Mucosa of rectum (tissue), 2 donors: ENCODE measurements at regions not wholly inside any gene's neighbourhood (a gene's known extent, or its start where the extent isn't known, plus 50 kb on each side); places are given as distances from the start of the nearest gene placed in this dataset.
"Not testable (repeated sequence)": the region's sequence is repeated elsewhere in the genome, so short reads cannot be mapped to it uniquely, and the experiment has no call there.

ENCODE experiments used
- H3K27ac ChIP-seq, 2 donors: one replicate each; pipeline ENCODE4 v1.7.0; 2013; ENCODE audit warnings: inconsistent platforms in 2 of 2, low read depth in 2 of 2, low read length in 2 of 2
- H3K27me3 ChIP-seq, 2 donors: one replicate each; pipeline ENCODE4 v1.7.0; 2013; ENCODE audit warnings: low read length in 2 of 2; ENCODE audit not compliant: control insufficient read depth in 2 of 2, insufficient read depth in 2 of 2
- H3K36me3 ChIP-seq, 2 donors: one replicate each; pipeline ENCODE4 v1.7.0; 2013; ENCODE audit warnings: low read length in 2 of 2; ENCODE audit not compliant: control insufficient read depth in 2 of 2, insufficient read depth in 2 of 2
- H3K4me1 ChIP-seq, 2 donors: one replicate each; pipeline ENCODE4 v1.7.0; 2013; ENCODE audit warnings: low read length in 2 of 2, mild to moderate bottlenecking in 1 of 2; ENCODE audit not compliant: control insufficient read depth in 2 of 2, insufficient read depth in 2 of 2
- H3K4me3 ChIP-seq, 2 donors: one replicate each; pipeline ENCODE4 v1.7.0; 2013; ENCODE audit warnings: low read length in 2 of 2
- H3K9ac ChIP-seq, 2 donors: one replicate each; pipeline ENCODE4 v1.7.0; 2013; ENCODE audit warnings: low read length in 2 of 2, low read depth in 1 of 2, mild to moderate bottlenecking in 1 of 2
- H3K9me3 ChIP-seq, 2 donors: one replicate each; pipeline ENCODE4 v1.7.0; 2013; ENCODE audit warnings: low read length in 2 of 2; ENCODE audit not compliant: control insufficient read depth in 2 of 2
- donor health status: healthy.
- donor health status: Normal muscosa, but diverticular disease.

DNA sequence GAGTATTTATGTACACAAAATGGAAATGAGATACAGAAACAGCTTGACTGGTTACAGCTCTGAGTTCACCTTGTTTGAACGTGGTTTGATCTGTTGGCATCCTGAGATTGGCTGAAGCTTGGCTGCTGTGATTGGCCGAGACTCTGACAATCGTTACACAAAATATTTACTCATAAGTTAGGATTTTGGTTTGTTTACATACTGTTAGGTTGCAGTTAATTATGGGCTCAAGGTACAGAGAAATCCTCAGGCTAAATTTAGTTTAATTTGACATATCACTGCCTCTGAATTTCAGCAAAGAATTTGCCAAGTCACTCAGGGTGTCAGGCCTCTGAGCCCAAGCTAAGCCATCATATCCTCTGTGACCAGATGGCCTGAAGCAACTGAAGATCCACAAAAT lies 227.3 kb downstream of the COPRS start:
- Histone ChIP-seq H3K4me3 (no peak overlapping the region), H3K27ac (no peak overlapping the region), H3K4me1 (no peaks in the 10 kb centered on the region), H3K9ac (no peak overlapping the region), H3K27me3 (no peaks in the 10 kb centered on the region), H3K36me3 (no peaks in the 10 kb centered on the region), H3K9me3 (no peaks in the 10 kb centered on the region)

DNA sequence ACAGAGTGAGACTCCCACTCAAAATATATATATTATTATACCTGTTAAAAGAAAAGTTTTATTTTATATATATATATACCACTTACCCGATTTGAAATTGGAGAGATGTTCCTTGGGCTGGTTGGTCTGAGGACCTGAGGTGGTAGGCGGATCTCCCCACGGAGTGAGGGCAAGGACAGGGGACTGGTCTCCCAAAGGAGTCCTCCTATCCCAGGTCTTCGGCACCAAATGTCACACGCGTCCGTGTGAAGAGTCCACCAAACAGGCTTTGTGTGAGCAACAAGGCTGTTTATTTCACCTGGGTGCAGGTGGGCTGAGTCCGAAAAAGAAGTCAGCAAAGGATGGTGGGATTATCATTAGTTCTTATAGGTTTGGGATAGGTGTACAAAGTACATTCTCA lies 228.2 kb downstream of the COPRS start:
- H3K9ac ChIP-seq, H3K4me1 ChIP-seq, H3K36me3 ChIP-seq, H3K27me3 ChIP-seq, H3K9me3 ChIP-seq, H3K4me3 ChIP-seq, H3K27ac ChIP-seq: not testable (repeated sequence)

DNA sequence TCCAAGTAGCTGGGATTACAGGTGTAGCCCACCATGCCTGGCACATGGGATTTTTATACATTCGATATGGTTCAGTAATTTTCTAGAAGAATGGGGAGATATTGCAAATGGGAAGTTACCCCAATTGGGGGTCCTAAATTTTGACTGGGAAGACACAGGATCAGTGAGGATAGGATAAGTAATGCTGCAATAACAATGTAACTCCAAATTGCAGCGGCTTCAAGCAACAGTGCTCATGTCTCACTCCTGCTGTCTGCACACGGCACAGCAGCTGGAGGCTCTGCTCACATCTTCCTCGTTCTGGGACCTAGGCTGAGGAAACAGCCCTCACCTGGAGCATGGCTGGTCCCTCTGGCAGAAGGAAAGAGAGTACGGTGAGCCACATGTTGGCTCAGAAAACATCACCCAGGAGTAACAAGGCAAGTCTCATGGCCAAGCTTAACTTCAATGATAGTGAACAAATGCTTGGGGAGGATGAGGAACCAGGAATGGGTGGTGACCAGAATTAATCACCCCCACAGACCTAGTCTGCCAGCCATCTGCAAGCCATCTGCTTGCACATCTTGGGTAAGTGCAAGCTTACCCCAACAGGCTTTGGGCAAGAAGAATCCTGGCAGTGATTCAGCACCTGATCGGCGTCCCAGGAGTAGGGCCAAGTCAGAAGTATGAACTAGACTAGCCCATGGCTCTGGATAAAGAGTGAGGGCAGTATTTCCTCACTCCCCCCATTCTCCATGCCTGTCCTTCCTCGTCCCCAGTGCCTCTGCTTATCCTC lies 229.2 kb downstream of the COPRS start:
- Histone ChIP-seq H3K4me3 (no peak overlapping the region), H3K9ac (no peak overlapping the region), H3K4me1 (no peaks in the 10 kb centered on the region), H3K27ac (no peak overlapping the region), H3K9me3 (peaks cover 0 to 3% of the 10 kb centered on the region in 2 donors), H3K36me3 (no peaks in the 10 kb centered on the region), H3K27me3 (no peaks in the 10 kb centered on the region)

DNA sequence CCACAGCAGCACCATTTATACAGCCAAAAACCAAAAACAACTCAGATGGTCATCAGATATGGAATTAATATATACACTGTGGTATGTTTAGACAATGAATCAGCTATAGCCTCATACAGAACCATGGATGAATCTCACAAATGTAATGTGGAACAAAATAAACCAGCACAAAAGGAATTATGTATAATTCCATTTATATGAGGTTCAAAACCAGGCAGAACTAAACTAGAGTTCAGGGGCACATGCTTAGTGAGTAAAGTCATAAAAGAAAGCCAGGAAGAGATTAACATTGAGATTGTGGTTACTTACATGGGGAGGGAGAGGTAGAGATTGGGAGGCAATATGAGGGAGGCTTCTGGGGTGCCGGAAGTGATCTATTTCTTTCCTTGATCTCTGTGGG lies 231.1 kb downstream of the COPRS start:
- Histone ChIP-seq H3K27ac (no peak overlapping the region), H3K4me3 (no peak overlapping the region), H3K36me3 (no peaks in the 10 kb centered on the region), H3K27me3 (no peaks in the 10 kb centered on the region), H3K9me3 (peaks cover 0 to 3% of the 10 kb centered on the region in 2 donors), H3K9ac (no peak overlapping the region), H3K4me1 (no peaks in the 10 kb centered on the region)

DNA sequence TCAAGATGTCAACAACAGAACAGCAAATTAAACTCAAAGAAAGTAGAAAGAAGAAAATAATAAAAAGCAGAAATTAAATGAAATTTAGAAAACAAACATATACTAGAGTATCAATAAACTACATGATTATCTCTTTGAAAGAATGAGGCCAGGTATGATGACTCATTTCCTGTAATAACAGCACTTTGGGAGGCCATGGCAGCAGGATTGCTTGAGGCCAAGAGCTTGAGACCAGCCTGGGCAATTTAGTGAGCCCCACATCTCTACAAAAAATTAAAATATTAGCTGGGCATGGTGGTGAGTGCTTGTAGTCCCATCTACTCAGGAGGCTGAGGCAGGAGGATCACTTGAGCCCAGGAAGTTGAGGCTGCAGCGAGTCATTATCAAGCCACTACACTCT lies 232.5 kb downstream of the RAB11FIP4 start:
- Histone ChIP-seq H3K4me1 (no peaks in the 10 kb centered on the region), H3K9me3 (peaks cover 0 to 3% of the 10 kb centered on the region in 2 donors), H3K36me3 (no peaks in the 10 kb centered on the region), H3K4me3 (no peak overlapping the region), H3K9ac (no peak overlapping the region), H3K27ac (no peak overlapping the region), H3K27me3 (peaks cover 0 to under 1% of the 10 kb centered on the region in 2 donors)

DNA sequence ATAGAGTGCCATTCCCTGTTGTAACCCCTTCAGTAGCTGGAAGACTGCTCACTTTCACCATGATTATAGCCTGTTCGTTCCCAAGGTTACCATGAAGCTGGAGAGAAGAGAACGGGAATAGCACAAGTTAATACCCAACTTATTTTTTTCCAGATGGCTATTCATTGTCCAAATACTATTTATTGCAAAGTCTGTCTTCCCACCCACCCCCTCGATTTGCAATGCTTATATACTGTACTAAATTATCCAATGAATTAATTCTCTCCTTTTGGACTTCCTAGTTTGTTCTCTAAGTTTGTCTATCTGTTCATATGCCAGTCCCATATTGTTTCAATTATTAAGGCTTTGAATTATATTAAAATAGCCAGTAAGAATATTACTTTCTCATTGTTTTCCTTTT lies 231.0 kb downstream of the RAB11FIP4 start:
- Histone ChIP-seq H3K4me1 (no peaks in the 10 kb centered on the region), H3K4me3 (no peak overlapping the region), H3K9ac (no peak overlapping the region), H3K9me3 (peaks cover 0 to 3% of the 10 kb centered on the region in 2 donors), H3K27ac (no peak overlapping the region), H3K27me3 (peaks cover 0 to 2% of the 10 kb centered on the region in 2 donors), H3K36me3 (no peaks in the 10 kb centered on the region)

GRCh38 chr17:31621566-31621965 lies 230.1 kb downstream of the RAB11FIP4 start:
- peaks cover 0 to 2% of the 10 kb centered on the region in 2 donors for H3K27me3 ChIP-seq
- H3K36me3 ChIP-seq, result no peaks in the 10 kb centered on the region
- no peaks in the 10 kb centered on the region for H3K4me1 ChIP-seq
- no peak overlapping the region for H3K4me3 ChIP-seq
- H3K27ac ChIP-seq, result no peak overlapping the region
- no peak overlapping the region for H3K9ac ChIP-seq
- H3K9me3 ChIP-seq, result peaks cover 0 to 3% of the 10 kb centered on the region in 2 donors

- H3K9me3 ChIP-seq, H3K27ac ChIP-seq, H3K27me3 ChIP-seq, H3K36me3 ChIP-seq, H3K9ac ChIP-seq, H3K4me1 ChIP-seq, H3K4me3 ChIP-seq: not testable (repeated sequence)
These were observed 219.6 kb downstream of the RAB11FIP4 start for GRCh38 chr17:31611053-31611452.

DNA sequence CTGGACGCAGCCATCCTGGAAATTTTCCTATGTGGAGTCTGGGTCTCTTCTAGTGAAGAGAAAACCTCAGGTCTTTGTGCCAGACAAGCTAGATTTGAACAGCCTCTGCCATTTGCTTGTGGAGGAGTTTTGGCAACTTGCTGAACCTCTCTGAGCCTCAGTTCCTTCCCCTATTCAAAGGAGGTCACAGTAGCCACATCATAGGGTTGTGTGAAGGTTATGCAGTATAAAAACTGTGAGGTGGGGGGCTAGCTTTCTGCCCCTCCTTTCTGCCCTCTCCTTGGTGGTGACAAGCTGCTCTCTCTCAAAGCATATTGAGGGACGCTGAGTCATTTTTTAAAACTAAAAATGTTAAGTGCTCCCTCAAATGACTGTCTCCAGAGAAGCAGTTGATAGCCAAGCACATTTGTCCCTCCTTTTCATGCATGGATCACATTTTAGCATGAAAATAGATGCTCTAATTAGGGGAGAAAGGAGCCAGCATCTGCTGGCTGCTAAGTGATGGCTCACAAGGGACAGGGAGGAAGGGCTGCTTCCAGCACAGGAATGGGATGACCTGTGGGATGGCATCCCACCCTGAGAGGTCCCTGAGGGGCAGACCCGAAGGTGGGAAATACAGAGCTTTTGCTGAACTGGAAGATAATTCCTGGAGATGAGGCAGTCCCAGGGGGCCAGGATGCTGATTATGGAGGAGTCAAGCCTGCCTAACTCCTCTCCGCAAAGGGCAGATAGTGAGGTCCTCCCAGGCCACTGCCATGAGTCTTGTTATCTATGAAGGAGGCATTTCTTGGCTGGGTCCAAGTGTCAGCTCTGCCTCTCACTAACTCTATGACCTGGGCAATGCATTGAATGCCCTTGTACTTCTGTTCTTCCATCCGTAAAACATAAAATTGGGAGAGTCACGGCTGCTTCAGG lies 218.8 kb downstream of the RAB11FIP4 start:
- Histone ChIP-seq H3K9ac (no peak overlapping the region), H3K9me3 (no peaks in the 10 kb centered on the region), H3K27me3 (no peaks in the 10 kb centered on the region), H3K4me3 (no peak overlapping the region), H3K27ac (no peak overlapping the region), H3K36me3 (no peaks in the 10 kb centered on the region), H3K4me1 (no peaks in the 10 kb centered on the region)

DNA sequence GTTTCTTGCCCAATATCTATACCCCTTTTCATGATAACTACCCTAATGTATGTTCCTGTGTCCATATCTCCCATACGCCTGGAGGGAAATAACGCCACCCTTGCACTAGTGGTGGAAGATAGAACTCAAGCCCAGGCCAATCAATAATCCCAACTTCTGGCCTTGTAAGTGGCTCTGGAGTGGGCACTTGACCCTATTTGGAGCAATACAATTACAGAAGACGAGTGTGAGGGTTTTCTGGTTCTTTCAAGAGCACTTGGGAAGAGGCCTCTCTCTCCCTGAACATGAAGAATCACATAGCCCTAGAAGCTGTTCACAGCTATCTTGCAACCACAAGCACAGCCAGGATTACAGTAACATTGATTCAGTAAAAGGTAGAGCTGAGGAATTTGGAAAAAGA lies 217.9 kb downstream of the RAB11FIP4 start:
- no peaks in the 10 kb centered on the region for H3K9me3 ChIP-seq
- no peaks in the 10 kb centered on the region for H3K36me3 ChIP-seq
- no peak overlapping the region for H3K9ac ChIP-seq
- no peaks in the 10 kb centered on the region for H3K4me1 ChIP-seq
- no peak overlapping the region for H3K4me3 ChIP-seq
- H3K27me3 ChIP-seq, result no peaks in the 10 kb centered on the region
- no peak overlapping the region for H3K27ac ChIP-seq
